Vagina (tissue), 2 donors: ENCODE measurements at regions not wholly inside any gene's neighbourhood (a gene's known extent, or its start where the extent isn't known, plus 50 kb on each side); places are given as distances from the start of the nearest gene placed in this dataset.

Source experiments
- DNase-seq, 2 donors: peaks; one replicate each; pipeline ENCODE4 v3.0.0-alpha.2; 2017; ENCODE audit errors: extremely low spot score in 2 of 2
- H3K27ac ChIP-seq: fragments of 200-600 bp; sonication (generic); one replicate; pipeline ENCODE4 v1.5.1; 2019
- H3K27me3 ChIP-seq: fragments of 200-600 bp; sonication (generic); one replicate; pipeline ENCODE4 v1.5.1; 2019
- H3K36me3 ChIP-seq, 2 donors: fragments of 200-600 bp; sonication (generic); one replicate each; pipeline ENCODE4 v1.5.1; 2017 to 2019
- H3K4me1 ChIP-seq: fragments of 200-600 bp; sonication (generic); one replicate; pipeline ENCODE4 v1.5.1; 2019
- H3K4me3 ChIP-seq, 2 donors: fragments of 200-600 bp; sonication (generic); 1 replicate in 1 of 2; 2 replicates in 1 of 2; pipeline ENCODE4 v1.5.1; 2016 to 2019
- H3K9me3 ChIP-seq: fragments of 200-600 bp; sonication (generic); one replicate; pipeline ENCODE4 v1.5.1; 2019
- CTCF ChIP-seq, 3 experiments: fragments of 450-650 bp in 2 of 3; fragments of 200-600 bp in 1 of 3; sonication (generic) in 1 of 3; IDR thresholded peaks; one replicate each; pipeline ENCODE4 v1.5.1; 2017 to 2019; ENCODE audit warnings: antibody characterized with exemption in 3 of 3, mild to moderate bottlenecking in 2 of 3, moderate library complexity in 2 of 3
- POLR2A ChIP-seq, 2 donors: fragments of 450-650 bp; IDR thresholded peaks; one replicate each; pipeline ENCODE4 v1.6.1; 2017; ENCODE audit warnings: antibody characterized with exemption in 2 of 2, mild to moderate bottlenecking in 2 of 2, moderate library complexity in 2 of 2
- POLR2AphosphoS5 ChIP-seq, 2 donors: sonication (generic); formaldehyde crosslinking; IDR thresholded peaks; one replicate each; pipeline ENCODE4 v1.9.0; 2017; ENCODE audit warnings: antibody characterized with exemption in 2 of 2, mild to moderate bottlenecking in 2 of 2, low read depth in 1 of 2; ENCODE audit not compliant: insufficient read depth in 1 of 2
- intact Hi-C: fragments of 100-400 bp; cut with DNase I; formaldehyde crosslinking; loops from one replicate; pipeline ENCODE4 v1.15.1; 2023

- no peak for DNase-seq
- intact Hi-C loops, result no loop called here
- Histone ChIP-seq H3K4me3 (no peak overlapping the region), H3K9me3 (no peaks in the 10 kb centered on the region), H3K36me3 (no peaks in the 10 kb centered on the region), H3K27ac (no peak overlapping the region), H3K27me3 (no peaks in the 10 kb centered on the region), H3K4me1 (no peaks in the 10 kb centered on the region)
- TF ChIP-seq POLR2AphosphoS5 (IDR thresholded peaks at IDR 0.05; ENCODE audit: insufficient read depth in 1 of 2, low read depth in 1 of 2) (no peak), POLR2A (IDR thresholded peaks at IDR 0.05) (no peak), CTCF (IDR thresholded peaks at IDR 0.05) (no peak)
These were observed 522.3 kb downstream of the MAT2B start for GRCh38 chr5:164027738-164028137.

GRCh38 chr5:164038128-164038783 lies 532.8 kb downstream of the MAT2B start:
- no peaks in the 10 kb centered on the region for H3K36me3 ChIP-seq
- H3K27me3 ChIP-seq, result no peaks in the 10 kb centered on the region
- TF ChIP-seq CTCF (IDR thresholded peaks at IDR 0.05), result no peak
- no peak for TF ChIP-seq POLR2A (IDR thresholded peaks at IDR 0.05)
- no peak for TF ChIP-seq POLR2AphosphoS5 (IDR thresholded peaks at IDR 0.05; ENCODE audit: insufficient read depth in 1 of 2, low read depth in 1 of 2)
- no peak for DNase-seq
- no peaks in the 10 kb centered on the region for H3K4me1 ChIP-seq
- intact Hi-C loops, result no loop called here
- no peak overlapping the region for H3K27ac ChIP-seq
- no peaks in the 10 kb centered on the region for H3K9me3 ChIP-seq
- H3K4me3 ChIP-seq, result no peak overlapping the region

- no peak for TF ChIP-seq POLR2A (IDR thresholded peaks at IDR 0.05)
- TF ChIP-seq POLR2AphosphoS5 (IDR thresholded peaks at IDR 0.05; ENCODE audit: insufficient read depth in 1 of 2, low read depth in 1 of 2), result no peak
- TF ChIP-seq CTCF (IDR thresholded peaks at IDR 0.05), result no peak
- H3K27me3 ChIP-seq, result no peaks in the 10 kb centered on the region
- no peaks in the 10 kb centered on the region for H3K36me3 ChIP-seq
- intact Hi-C loops, result no loop called here
- no peak for DNase-seq
- no peak overlapping the region for H3K4me3 ChIP-seq
- no peak overlapping the region for H3K27ac ChIP-seq
- no peaks in the 10 kb centered on the region for H3K4me1 ChIP-seq
- no peaks in the 10 kb centered on the region for H3K9me3 ChIP-seq
These were observed 535.7 kb downstream of the MAT2B start for GRCh38 chr5:164041105-164041504.

GRCh38 chr5:164048359-164048926 lies 543.0 kb downstream of the MAT2B start:
- Histone ChIP-seq H3K27me3 (no peaks in the 10 kb centered on the region), H3K36me3 (no peaks in the 10 kb centered on the region), H3K4me3 (no peak overlapping the region), H3K9me3 (no peaks in the 10 kb centered on the region), H3K4me1 (no peaks in the 10 kb centered on the region), H3K27ac (no peak overlapping the region)
- no peak for TF ChIP-seq CTCF (IDR thresholded peaks at IDR 0.05)
- TF ChIP-seq POLR2A (IDR thresholded peaks at IDR 0.05), result no peak
- no peak for TF ChIP-seq POLR2AphosphoS5 (IDR thresholded peaks at IDR 0.05; ENCODE audit: insufficient read depth in 1 of 2, low read depth in 1 of 2)
- no peak for DNase-seq
- intact Hi-C loops, result no loop called here

GRCh38 chr5:164051745-164052144 lies 546.3 kb downstream of the MAT2B start:
- H3K9me3 ChIP-seq, result no peaks in the 10 kb centered on the region
- H3K4me1 ChIP-seq, result no peaks in the 10 kb centered on the region
- no peak overlapping the region for H3K4me3 ChIP-seq
- DNase-seq, result no peak
- intact Hi-C loops, result no loop called here
- no peaks in the 10 kb centered on the region for H3K36me3 ChIP-seq
- no peak overlapping the region for H3K27ac ChIP-seq
- TF ChIP-seq POLR2AphosphoS5 (IDR thresholded peaks at IDR 0.05; ENCODE audit: insufficient read depth in 1 of 2, low read depth in 1 of 2) (no peak), POLR2A (IDR thresholded peaks at IDR 0.05) (no peak), CTCF (IDR thresholded peaks at IDR 0.05) (no peak)
- no peaks in the 10 kb centered on the region for H3K27me3 ChIP-seq
